GM21717 (cell line): ENCODE measurements at regions not wholly inside any gene's neighbourhood (a gene's known extent, or its start where the extent isn't known, plus 50 kb on each side); places are given as distances from the start of the nearest gene placed in this dataset.

ENCODE experiments used
- ATAC-seq: cut with Tn5 transposase; IDR thresholded peaks from one replicate; pipeline ENCODE4 v1.9.1; 2021; ENCODE audit warnings: mild to moderate bottlenecking, moderate library complexity; ENCODE audit not compliant: unreplicated experiment

GRCh38 chr5:99928490-99928889 is 606.7 kb upstream of the FAM174A start:
- ATAC-seq: no peak

- no peak for ATAC-seq
Observed at GRCh38 chr5:99926463-99926862, 608.7 kb upstream of the FAM174A start.

- no peak for ATAC-seq
Observed at GRCh38 chr5:99922386-99922785, 612.8 kb upstream of the FAM174A start.

GRCh38 chr5:99911971-99912370 is 623.2 kb upstream of the FAM174A start:
- ATAC-seq: no peak

- no peak for ATAC-seq
Observed at GRCh38 chr5:99906776-99907175, 628.4 kb upstream of the FAM174A start.

- no peak for ATAC-seq
Observed at GRCh38 chr5:99901972-99902371, 633.2 kb upstream of the FAM174A start.

- ATAC-seq: no peak
Observed at GRCh38 chr5:99900302-99900852, 634.8 kb upstream of the FAM174A start.

GRCh38 chr5:99879791-99880511 is 655.2 kb upstream of the FAM174A start:
- ATAC-seq: no peak

GRCh38 chr5:99878830-99879229 is 656.3 kb upstream of the FAM174A start:
- no peak for ATAC-seq

GRCh38 chr5:99866740-99867139 is 668.4 kb upstream of the FAM174A start:
- ATAC-seq: peak; percentile 75

GRCh38 chr5:99865159-99865558 is 670.0 kb upstream of the FAM174A start:
- ATAC-seq: no peak

- no peak for ATAC-seq
Observed at GRCh38 chr5:99835791-99836190, 699.4 kb upstream of the FAM174A start.

- ATAC-seq: no peak
Observed at GRCh38 chr5:99827136-99827535, 708.0 kb upstream of the FAM174A start.

GRCh38 chr5:99817796-99818195 is 717.4 kb upstream of the FAM174A start:
- ATAC-seq: no peak

- no peak for ATAC-seq
Observed at GRCh38 chr5:99814321-99815063, 720.7 kb upstream of the FAM174A start.

GRCh38 chr5:99808657-99809230 is 726.4 kb upstream of the FAM174A start:
- no peak for ATAC-seq

- ATAC-seq: no peak
Observed at GRCh38 chr5:99807346-99807745, 727.8 kb upstream of the FAM174A start.

- no peak for ATAC-seq
Observed at GRCh38 chr5:99795031-99795430, 740.1 kb upstream of the FAM174A start.

GRCh38 chr5:99788482-99788881 is 746.7 kb upstream of the FAM174A start:
- ATAC-seq: no peak

- no peak for ATAC-seq
Observed at GRCh38 chr5:99775189-99775588, 760.0 kb upstream of the FAM174A start.

- no peak for ATAC-seq
Observed at GRCh38 chr5:99773290-99773689, 761.9 kb upstream of the FAM174A start.

GRCh38 chr5:99771296-99771695 is 763.9 kb upstream of the FAM174A start:
- ATAC-seq: no peak
